ENCODE measurements at regions not wholly inside any gene's neighbourhood (a gene's known extent, or its start where the extent isn't known, plus 50 kb on each side); places are given as distances from the start of the nearest gene placed in this dataset.
A peak's percentile ranks its signal among the peaks of the same experiment; 100 is the strongest.

GRCh38 chr4:10981576-10981975 is 297.0 kb upstream of the CLNK start:
- Histone ChIP-seq H3K27ac (no peak overlapping the region), H3K4me3 (no peak overlapping the region), H3K27me3 (no peaks in the 10 kb centered on the region), H3K4me1 (no peaks in the 10 kb centered on the region), H3K36me3 (no peaks in the 10 kb centered on the region), H3K9me3 (no peaks in the 10 kb centered on the region)
- no peak for ATAC-seq
- TF ChIP-seq, protein P1, sequence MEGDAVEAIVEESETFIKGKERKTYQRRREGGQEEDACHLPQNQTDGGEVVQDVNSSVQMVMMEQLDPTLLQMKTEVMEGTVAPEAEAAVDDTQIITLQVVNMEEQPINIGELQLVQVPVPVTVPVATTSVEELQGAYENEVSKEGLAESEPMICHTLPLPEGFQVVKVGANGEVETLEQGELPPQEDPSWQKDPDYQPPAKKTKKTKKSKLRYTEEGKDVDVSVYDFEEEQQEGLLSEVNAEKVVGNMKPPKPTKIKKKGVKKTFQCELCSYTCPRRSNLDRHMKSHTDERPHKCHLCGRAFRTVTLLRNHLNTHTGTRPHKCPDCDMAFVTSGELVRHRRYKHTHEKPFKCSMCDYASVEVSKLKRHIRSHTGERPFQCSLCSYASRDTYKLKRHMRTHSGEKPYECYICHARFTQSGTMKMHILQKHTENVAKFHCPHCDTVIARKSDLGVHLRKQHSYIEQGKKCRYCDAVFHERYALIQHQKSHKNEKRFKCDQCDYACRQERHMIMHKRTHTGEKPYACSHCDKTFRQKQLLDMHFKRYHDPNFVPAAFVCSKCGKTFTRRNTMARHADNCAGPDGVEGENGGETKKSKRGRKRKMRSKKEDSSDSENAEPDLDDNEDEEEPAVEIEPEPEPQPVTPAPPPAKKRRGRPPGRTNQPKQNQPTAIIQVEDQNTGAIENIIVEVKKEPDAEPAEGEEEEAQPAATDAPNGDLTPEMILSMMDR (IDR thresholded peaks at IDR 0.05) = no peak
- intact Hi-C loops (cut with DNase I) = no loop called here
- no peak for DNase-seq

- H3K4me3 ChIP-seq = no peak overlapping the region
- H3K36me3 ChIP-seq = no peaks in the 10 kb centered on the region
- no peaks in the 10 kb centered on the region for H3K27me3 ChIP-seq
- no peaks in the 10 kb centered on the region for H3K4me1 ChIP-seq
- no peak for DNase-seq
- no peak overlapping the region for H3K27ac ChIP-seq
- H3K9me3 ChIP-seq = no peaks in the 10 kb centered on the region
- no peak for ATAC-seq
- intact Hi-C loops (cut with DNase I) = no loop called here
- TF ChIP-seq, protein P1 (IDR thresholded peaks at IDR 0.05) = no peak
Measured at GRCh38 chr4:10981096-10981495, 296.5 kb upstream of the CLNK start.

DNA sequence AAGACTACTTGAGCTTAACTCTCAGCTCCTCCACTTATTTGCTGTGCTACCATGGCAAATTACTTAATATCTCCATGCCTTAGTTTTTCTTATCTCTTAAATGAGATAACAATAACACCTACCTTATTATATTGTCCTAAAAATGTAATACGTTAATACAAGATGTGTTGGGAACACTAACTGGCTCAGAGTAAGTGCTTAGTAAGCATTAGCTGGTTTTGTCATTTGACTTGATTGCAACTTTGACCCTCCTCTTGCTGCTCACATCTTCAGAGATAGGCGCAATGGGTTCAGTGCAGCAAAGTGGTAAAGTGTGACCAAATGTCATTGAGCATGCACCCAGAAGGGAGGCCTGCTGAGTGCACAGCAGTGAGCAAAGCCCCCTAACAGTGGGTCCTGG is 294.5 kb upstream of the CLNK start:
- no peaks in the 10 kb centered on the region for H3K4me1 ChIP-seq
- no peak for DNase-seq
- no peak overlapping the region for H3K4me3 ChIP-seq
- ATAC-seq = no peak
- intact Hi-C loops (cut with DNase I) = no loop called here
- H3K27ac ChIP-seq = no peak overlapping the region
- H3K9me3 ChIP-seq = no peaks in the 10 kb centered on the region
- H3K27me3 ChIP-seq = no peaks in the 10 kb centered on the region
- TF ChIP-seq, protein P1 (IDR thresholded peaks at IDR 0.05) = no peak
- no peaks in the 10 kb centered on the region for H3K36me3 ChIP-seq

DNA sequence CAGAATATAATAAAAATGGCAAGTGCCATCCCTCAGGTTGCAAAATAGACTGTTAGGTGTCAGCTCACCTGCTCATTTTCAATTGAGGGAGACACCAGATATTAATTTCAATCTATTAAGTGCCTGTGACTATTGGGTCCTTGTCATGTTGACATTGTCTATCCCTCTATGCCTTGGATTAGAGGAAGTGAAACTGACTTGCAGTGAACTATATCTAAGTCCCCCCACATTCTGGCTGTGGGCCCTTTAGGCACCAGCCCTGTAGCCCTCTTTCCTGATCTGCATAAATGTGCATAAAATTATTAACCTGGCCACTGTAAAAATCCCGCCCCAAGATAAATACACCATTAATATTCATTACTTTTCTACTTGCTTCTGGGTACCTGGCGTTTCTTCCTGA is 293.0 kb upstream of the CLNK start:
- intact Hi-C loops (cut with DNase I) = no loop called here
- TF ChIP-seq, protein P1 (IDR thresholded peaks at IDR 0.05) = no peak
- DNase-seq (no peak), ATAC-seq (peak; percentile 28)
- Histone ChIP-seq H3K9me3 (no peaks in the 10 kb centered on the region), H3K27me3 (no peaks in the 10 kb centered on the region), H3K27ac (no peak overlapping the region), H3K36me3 (no peaks in the 10 kb centered on the region), H3K4me3 (no peak overlapping the region), H3K4me1 (no peaks in the 10 kb centered on the region)

DNA sequence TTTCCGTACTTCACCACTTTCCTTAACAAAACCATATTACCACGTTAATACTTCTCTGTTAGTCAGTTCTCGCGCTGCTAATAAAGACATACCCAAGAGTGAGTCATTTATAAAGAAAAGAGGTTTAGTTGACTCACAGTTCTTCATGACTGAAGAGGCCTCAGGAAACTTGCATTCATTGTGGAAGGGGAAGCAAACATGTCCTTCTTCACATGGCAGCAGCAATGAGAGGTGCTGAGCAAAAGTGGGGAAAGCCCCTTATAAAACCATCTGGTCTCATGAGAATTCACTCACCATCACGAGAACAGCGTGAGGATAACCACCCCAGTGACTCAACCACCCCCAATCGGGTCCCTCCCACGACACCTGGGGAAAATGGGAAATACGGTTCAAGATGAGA is 289.8 kb upstream of the CLNK start:
- intact Hi-C loops (cut with DNase I) = no loop called here
- ATAC-seq = no peak
- no peaks in the 10 kb centered on the region for H3K4me1 ChIP-seq
- no peaks in the 10 kb centered on the region for H3K27me3 ChIP-seq
- H3K27ac ChIP-seq = no peak overlapping the region
- no peak for DNase-seq
- TF ChIP-seq, protein P1 (IDR thresholded peaks at IDR 0.05) = no peak
- no peaks in the 10 kb centered on the region for H3K9me3 ChIP-seq
- no peaks in the 10 kb centered on the region for H3K36me3 ChIP-seq
- H3K4me3 ChIP-seq = no peak overlapping the region

DNA sequence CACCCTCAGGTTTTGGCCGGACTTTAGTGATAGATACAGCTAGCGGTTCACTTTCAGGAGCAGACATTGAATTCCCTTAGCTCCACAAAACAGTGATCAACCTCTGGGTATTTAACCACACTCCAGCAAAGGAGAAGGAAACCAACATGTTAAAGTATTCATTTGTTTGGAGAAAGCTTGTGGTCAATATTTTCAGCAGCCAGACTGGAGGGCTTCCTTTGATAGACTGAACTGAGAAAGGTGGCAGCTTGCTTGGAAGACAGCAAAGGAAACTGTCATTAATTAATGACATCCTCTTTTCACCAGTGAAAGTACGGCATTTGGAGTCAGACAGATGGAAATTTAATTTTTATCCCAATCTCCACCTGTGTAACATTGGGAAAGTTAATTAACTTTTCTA is 289.1 kb upstream of the CLNK start:
- Histone ChIP-seq H3K27ac (no peak overlapping the region), H3K4me1 (no peaks in the 10 kb centered on the region), H3K36me3 (no peaks in the 10 kb centered on the region), H3K9me3 (no peaks in the 10 kb centered on the region), H3K27me3 (no peaks in the 10 kb centered on the region), H3K4me3 (no peak overlapping the region)
- intact Hi-C loops (cut with DNase I) = no loop called here
- ATAC-seq (no peak), DNase-seq (no peak)
- TF ChIP-seq, protein P1 (IDR thresholded peaks at IDR 0.05) = no peak
